SH-SY5Y (cell line): ENCODE measurements at regions not wholly inside any gene's neighbourhood (a gene's known extent, or its start where the extent isn't known, plus 50 kb on each side); places are given as distances from the start of the nearest gene placed in this dataset.

Source experiments
- GATA2 ChIP-seq: IDR thresholded peaks from 2 replicates; pipeline ENCODE4 v1.6.1; 2011; ENCODE audit warnings: mild to moderate bottlenecking, low read depth, low read length
- GATA3 ChIP-seq: IDR thresholded peaks from 2 replicates; pipeline ENCODE4 v1.6.1; 2011; ENCODE audit warnings: low read depth, mild to moderate bottlenecking, low read length, moderate library complexity

DNA sequence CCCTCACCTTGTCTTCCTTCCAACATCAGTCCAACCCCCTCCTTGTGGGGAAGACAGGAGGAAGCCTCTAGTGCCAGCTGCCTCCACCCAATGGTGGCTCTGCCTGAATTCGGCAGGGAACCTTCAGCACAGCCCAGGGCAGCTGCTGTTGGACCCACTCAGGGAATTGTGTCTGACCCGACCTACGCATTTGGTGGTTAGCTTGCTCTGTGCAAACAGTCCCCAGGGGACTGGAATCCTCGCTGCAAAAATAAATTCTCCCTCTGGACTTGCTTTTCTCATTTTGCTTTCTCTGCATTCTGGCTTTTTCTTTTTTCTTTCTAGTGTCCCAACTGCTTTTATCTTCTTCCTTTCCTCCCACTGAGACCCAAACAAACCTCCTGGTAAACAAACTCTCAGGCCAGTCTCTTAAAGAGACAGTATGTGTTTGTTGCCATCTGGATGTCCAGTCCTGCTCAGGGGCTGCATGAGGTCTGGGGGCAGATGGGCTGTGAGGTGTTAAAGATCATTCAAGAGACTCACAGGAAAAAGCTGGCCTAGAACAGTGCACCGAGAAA lies 137.7 kb upstream of the HAAO start:
- TF ChIP-seq GATA2 (no peak), GATA3 (no peak)
